ENCODE measurements at regions not wholly inside any gene's neighbourhood (a gene's known extent, or its start where the extent isn't known, plus 50 kb on each side); places are given as distances from the start of the nearest gene placed in this dataset.

GRCh38 chr9:84070590-84070989, 90.0 kb downstream of the RMI1 start:
- Histone ChIP-seq H3K9me3 (ENCODE audit: control insufficient read depth in 1 of 2, insufficient read depth in 1 of 2, low read depth in 1 of 2, low read length in 2 of 2) (no peaks in the 10 kb centered on the region), H3K4me1 (ENCODE audit: control insufficient read depth in 1 of 2, insufficient read depth in 2 of 2, low read length in 2 of 2) (no peaks in the 10 kb centered on the region), H3K9me2 (ENCODE audit: insufficient read depth) (no peaks in the 10 kb centered on the region), H3K27me3 (ENCODE audit: insufficient read depth, low read length) (no peaks in the 10 kb centered on the region), H3K27ac (ENCODE audit: low read depth, low read length) (no peak overlapping the region), H3K36me3 (ENCODE audit: control insufficient read depth in 1 of 2, insufficient read depth in 2 of 2, low read length in 2 of 2) (no peaks in the 10 kb centered on the region), H3K9ac (ENCODE audit: low read length) (no peak overlapping the region), H3K4me3 (replicated peaks in 1 of 2; ENCODE audit: low read depth in 1 of 2, low read length in 2 of 2) (no peak overlapping the region), H4K20me1 (ENCODE audit: insufficient read depth) (no peaks in the 10 kb centered on the region), H3K4me2 (ENCODE audit: low read length) (no peak overlapping the region), H2AFZ (ENCODE audit: low read depth, low read length, poor library complexity, severe bottlenecking) (no peak overlapping the region), H3K79me2 (ENCODE audit: insufficient read depth, low read length) (no peaks in the 10 kb centered on the region)
- RAD21 ChIA-PET (ENCODE audit: low non-redundant PET in 1 of 2, low total read pairs in 2 of 2, uncharacterized antibody in 2 of 2, unreplicated experiment in 2 of 2) = no interaction called here
- no peak for DNase-seq (ENCODE audit: low read depth, low spot score)
- POLR2A ChIA-PET = no interaction called here
- intact Hi-C loops (cut with micrococcal nuclease) = no loop called here
- TF ChIP-seq REST (IDR thresholded peaks at IDR 0.05; ENCODE audit: low read depth) (no peak), EZH2 (IDR thresholded peaks at IDR 0.05) (no peak), CBX3 (IDR thresholded peaks at IDR 0.05; ENCODE audit: low read depth) (no peak), CEBPB (IDR thresholded peaks at IDR 0.05; ENCODE audit: low read depth) (no peak), MAX (IDR thresholded peaks at IDR 0.05) (no peak), ZBTB33 (IDR thresholded peaks at IDR 0.05; ENCODE audit: extremely low read depth, insufficient replicate concordance, low read length) (no peak), EGR1 (IDR thresholded peaks at IDR 0.05; ENCODE audit: low read depth) (no peak), CTCF (IDR thresholded peaks at IDR 0.05 in 2 of 3, conservative IDR thresholded peaks at IDR 0.05 in 1 of 3; ENCODE audit: borderline replicate concordance in 1 of 3, insufficient read depth in 1 of 3, low read depth in 2 of 3, low read length in 2 of 3) (no peak), SP1 (IDR thresholded peaks at IDR 0.05; ENCODE audit: low read depth) (no peak)
- no TSS peak for BruUV-seq (replicated peaks)
- ATAC-seq = no peak
- CTCF ChIA-PET = no interaction called here

All from HCT116 (cell line).